A549 (cell line): ENCODE measurements at regions not wholly inside any gene's neighbourhood (a gene's known extent, or its start where the extent isn't known, plus 50 kb on each side); places are given as distances from the start of the nearest gene placed in this dataset.

Source experiments
- ATAC-seq, 2 experiments: fragments of 200-7000 bp in 1 of 2; fragments of >200 bp in 1 of 2; cut with Nextera tagmentation in 1 of 2; cut with Tn5 transposase in 1 of 2; 3 replicates each; pipeline versions ENCODE4 v1.8.0 to v1.9.1; 2018 to 2020; ENCODE audit warnings: mild to moderate bottlenecking in 1 of 2, moderate library complexity in 1 of 2
- CTCF ChIA-PET: fragments of 300-600 bp; sonication (Branson Sonifier 250); formaldehyde crosslinking; extraction: SDS; loops from one replicate; lab custom pipeline; 2021; ENCODE audit warnings: antibody characterized with exemption, inconsistent platforms; lab: Yijun Ruan, JAX
- POLR2A ChIA-PET: fragments of 350-600 bp; formaldehyde crosslinking; extraction: SDS; loops from one replicate; lab custom pipeline; 2021; ENCODE audit warnings: antibody characterized with exemption, inconsistent platforms; lab: Yijun Ruan, JAX
- DNase-seq, 2 experiments: peaks; one replicate each; pipeline versions ENCODE4 v3.0.0 to v3.0.0-alpha.2; 2011 to 2016; ENCODE audit warnings: low read depth in 1 of 2, low spot score in 1 of 2
- FAIRE-seq: peaks from 2 replicates; lab custom pipeline; 2011; peaks lifted over from hg19 to GRCh38; lab: Jason Lieb, UNC
- H3K27ac ChIP-seq, 2 experiments: fragments of >200 bp; sonication (Bioruptor Twin); formaldehyde crosslinking; 3 replicates each; pipeline ENCODE4 v1.5.1; 2016 to 2017
- H3K4me1 ChIP-seq: fragments of >200 bp; sonication (Bioruptor Twin); formaldehyde crosslinking; 3 replicates; pipeline ENCODE4 v1.6.1; 2016
- H3K4me2 ChIP-seq: fragments of >200 bp; sonication (Bioruptor Twin); formaldehyde crosslinking; 3 replicates; pipeline ENCODE4 v1.6.1; 2016
- H3K4me3 ChIP-seq: fragments of >200 bp; sonication (Bioruptor Twin); formaldehyde crosslinking; 3 replicates; pipeline ENCODE4 v1.5.1; 2016
- H3K9me3 ChIP-seq: fragments of >200 bp; sonication (Bioruptor Twin); formaldehyde crosslinking; 3 replicates; pipeline ENCODE4 v1.6.1; 2016
- CEBPB ChIP-seq, 2 experiments: fragments of >200 bp in 1 of 2; sonication (Bioruptor Twin) in 1 of 2; formaldehyde crosslinking in 1 of 2; IDR thresholded peaks; 2 replicates each; pipeline ENCODE4 v1.6.1; 2012 to 2016
- EHF ChIP-seq: fragments of 250-450 bp; sonication (Bioruptor Pico); IDR thresholded peaks from 2 replicates; pipeline ENCODE4 v1.5.0; 2020; ENCODE audit warnings: mild to moderate bottlenecking
- EHMT2 ChIP-seq: fragments of 200-600 bp; sonication (generic); IDR thresholded peaks from 2 replicates; pipeline ENCODE4 v1.6.1; 2016; ENCODE audit warnings: antibody characterized with exemption, low read depth, mild to moderate bottlenecking, moderate library complexity
- EP300 ChIP-seq, 2 experiments: fragments of >200 bp; sonication (Bioruptor Twin); formaldehyde crosslinking; IDR thresholded peaks; 2 replicates in 1 of 2; 3 replicates in 1 of 2; pipeline ENCODE4 v1.6.1; 2016 to 2017
- ESRRA ChIP-seq: fragments of 150-350 bp; IDR thresholded peaks from 2 replicates; pipeline ENCODE4 v1.6.1; 2014; ENCODE audit warnings: mild to moderate bottlenecking, low read length, borderline replicate concordance
- FOSB ChIP-seq: fragments of 250-450 bp; sonication (Bioruptor Pico); IDR thresholded peaks from 2 replicates; pipeline ENCODE4 v1.5.0; 2020; ENCODE audit warnings: mild to moderate bottlenecking, moderate library complexity
- FOSL2 ChIP-seq, 2 experiments: fragments of 450-650 bp in 1 of 2; fragments of >200 bp in 1 of 2; sonication (Bioruptor Twin) in 1 of 2; formaldehyde crosslinking; IDR thresholded peaks; 2 replicates each; pipeline versions ENCODE4 v1.5.0 to v1.6.1; 2016 to 2020; ENCODE audit warnings: mild to moderate bottlenecking in 1 of 2, moderate library complexity in 1 of 2
- FOXS1 ChIP-seq: fragments of 250-450 bp; sonication (Bioruptor Pico); IDR thresholded peaks from 2 replicates; pipeline ENCODE4 v1.5.0; 2020; ENCODE audit warnings: mild to moderate bottlenecking, moderate library complexity
- HDAC2 ChIP-seq: fragments of 200-600 bp; sonication (generic); IDR thresholded peaks from 2 replicates; pipeline ENCODE4 v1.6.1; 2016
- HOXA7 ChIP-seq: fragments of 250-450 bp; sonication (Bioruptor Pico); IDR thresholded peaks from 2 replicates; pipeline ENCODE4 v1.5.0; 2020; ENCODE audit warnings: mild to moderate bottlenecking, moderate library complexity
- HOXB5 ChIP-seq: fragments of 250-450 bp; sonication (Bioruptor Pico); IDR thresholded peaks from 2 replicates; pipeline ENCODE4 v1.5.0; 2020; ENCODE audit warnings: mild to moderate bottlenecking, moderate library complexity
- JUN ChIP-seq, 2 experiments: fragments of >200 bp; sonication (Bioruptor Twin); formaldehyde crosslinking; IDR thresholded peaks; 2 replicates in 1 of 2; 3 replicates in 1 of 2; pipeline ENCODE4 v1.6.1; 2016 to 2017
- JUNB ChIP-seq: fragments of >200 bp; sonication (Bioruptor Twin); formaldehyde crosslinking; IDR thresholded peaks from 2 replicates; pipeline ENCODE4 v1.6.1; 2016
- MAFK ChIP-seq: fragments of 450-650 bp; IDR thresholded peaks from 2 replicates; pipeline ENCODE4 v1.6.1; 2014; ENCODE audit not compliant: partially characterized antibody
- MYC ChIP-seq: IDR thresholded peaks from 2 replicates; pipeline ENCODE4 v1.6.1; 2012; ENCODE audit warnings: mild to moderate bottlenecking, inconsistent platforms, low read length, improper control_type of control experiment, borderline replicate concordance
- RARB ChIP-seq: fragments of 250-450 bp; sonication (Bioruptor Pico); IDR thresholded peaks from 2 replicates; pipeline ENCODE4 v1.8.0; 2021; ENCODE audit warnings: mild to moderate bottlenecking, moderate library complexity
- RFX5 ChIP-seq: fragments of 450-650 bp; IDR thresholded peaks from 2 replicates; pipeline ENCODE4 v1.7.1; 2014; ENCODE audit warnings: antibody characterized with exemption, mild to moderate bottlenecking, moderate library complexity
- RNF2 ChIP-seq: fragments of 200-600 bp; sonication (generic); IDR thresholded peaks from 2 replicates; pipeline ENCODE4 v1.6.1; 2016; ENCODE audit warnings: low read depth, mild to moderate bottlenecking, antibody characterized with exemption, moderate library complexity, borderline replicate concordance
- SREBF2 ChIP-seq: fragments of 450-650 bp; IDR thresholded peaks from 2 replicates; pipeline ENCODE4 v1.6.1; 2014; ENCODE audit warnings: mild to moderate bottlenecking, moderate library complexity
- ZNF302 ChIP-seq: fragments of 250-450 bp; sonication (Bioruptor Pico); IDR thresholded peaks from 2 replicates; pipeline ENCODE4 v1.9.0; 2021; ENCODE audit warnings: inconsistent platforms, mild to moderate bottlenecking, moderate library complexity
- WGBS: methylation state at CpG from one replicate; pipeline ENCODE4 v1.1.6; 2017; ENCODE audit errors: missing lambda C conversion rate; 5-methylcytosine and 5-hydroxymethylcytosine counted together
- TF ChIP-seq, protein P1 (sequence below): fragments of 200-600 bp; sonication (generic); IDR thresholded peaks from 2 replicates; pipeline ENCODE4 v1.6.1; 2016; ENCODE audit warnings: antibody characterized with exemption, mild to moderate bottlenecking, moderate library complexity
- TF ChIP-seq, protein P2 (sequence below): IDR thresholded peaks from 2 replicates; pipeline ENCODE4 v1.6.1; 2012; ENCODE audit warnings: low read depth, borderline replicate concordance
- TF ChIP-seq, protein P3 (sequence below): IDR thresholded peaks from 2 replicates; pipeline ENCODE4 v1.6.1; 2012
- TF ChIP-seq, protein P4 (sequence below): fragments of 450-650 bp; IDR thresholded peaks from 2 replicates; pipeline ENCODE4 v1.6.1; 2014; ENCODE audit warnings: antibody characterized with exemption

DNA sequence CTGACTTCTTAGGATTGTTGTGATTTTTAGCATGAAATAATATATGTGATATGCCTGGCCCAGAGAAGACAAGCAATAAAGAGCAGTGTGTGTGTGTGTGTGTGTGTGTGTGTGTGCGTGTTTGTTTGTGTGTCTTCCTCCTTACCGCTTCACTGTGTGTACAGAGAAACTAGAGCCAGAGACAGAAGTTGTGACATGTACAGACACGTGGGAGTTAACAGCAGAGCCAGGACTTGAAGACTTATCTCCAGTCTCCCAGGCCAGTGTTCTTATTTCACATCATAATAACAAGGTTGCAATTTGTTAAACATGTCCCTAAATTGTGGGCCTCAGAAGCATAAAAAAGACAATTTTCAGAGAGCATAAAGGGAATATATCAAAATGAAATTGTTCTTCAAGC is 192.0 kb upstream of the JUN start:
- ATAC-seq: no peak
- no peak for DNase-seq
- no peak overlapping the region for H3K27ac ChIP-seq
- FAIRE-seq: no peak
- H3K4me3 ChIP-seq: no peak overlapping the region
- TF ChIP-seq RFX5: no peak
- no peak for TF ChIP-seq JUN (IDR thresholded peaks at IDR 0.05)
- no peak for TF ChIP-seq RARB (CRISPR knock-in tag)
- TF ChIP-seq FOSL2 (IDR thresholded peaks at IDR 0.05): no peak
- TF ChIP-seq FOSL2 (CRISPR knock-in tag; IDR thresholded peaks at IDR 0.05): no peak
- POLR2A ChIA-PET: no interaction called here
- peaks cover 8% of the 10 kb centered on the region; the same call in 2 of the 3 replicates for H3K4me1 ChIP-seq
- CTCF ChIA-PET: no interaction called here
- 91% methylated on average over 3 of the region's 3 CpGs for WGBS
- no peak overlapping the region for H3K4me2 ChIP-seq
- no peaks in the 10 kb centered on the region for H3K9me3 ChIP-seq

DNA sequence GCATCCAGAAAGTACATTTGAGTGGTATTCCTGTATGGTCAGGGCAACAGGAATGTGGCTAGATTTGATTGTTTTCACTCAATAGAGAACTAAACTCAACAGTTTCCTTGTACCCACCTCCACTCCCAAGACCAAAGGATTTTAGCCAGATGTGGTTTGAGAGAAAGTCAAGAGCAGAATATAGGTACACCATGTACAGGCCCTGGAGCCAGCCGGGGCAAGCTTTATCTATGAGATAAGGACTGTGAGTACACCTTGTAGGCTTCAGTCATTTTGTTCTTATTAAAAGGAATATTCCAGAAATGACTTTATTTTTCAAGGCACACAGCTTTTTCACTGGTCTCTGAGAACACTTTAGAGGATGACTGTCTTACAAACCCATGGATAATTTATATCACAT is 192.4 kb upstream of the JUN start:
- ATAC-seq: no peak
- CTCF ChIA-PET: no interaction called here
- POLR2A ChIA-PET: no interaction called here

DNA sequence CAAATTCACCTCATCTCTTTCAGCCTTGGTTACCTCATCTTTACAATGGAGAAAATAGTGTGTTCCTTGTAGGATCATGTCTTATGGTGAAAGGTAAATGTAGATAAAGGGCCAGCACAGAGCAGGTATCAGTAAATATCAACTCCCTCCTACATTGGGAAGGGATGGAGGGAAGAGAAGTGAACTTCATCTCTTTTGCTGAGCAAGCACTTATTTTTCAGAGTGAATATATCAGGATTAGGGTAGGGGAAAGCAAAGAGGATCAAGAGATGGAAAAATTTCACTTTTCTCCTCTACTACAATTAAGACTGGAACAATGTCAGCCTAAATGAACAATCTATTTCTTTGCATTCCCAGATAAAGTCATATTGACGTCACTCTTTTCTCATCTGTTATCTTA is 193.8 kb upstream of the JUN start:
- Histone ChIP-seq H3K4me2 (no peak overlapping the region), H3K4me1 (peaks cover 4% of the 10 kb centered on the region; the same call in 2 of the 3 replicates), H3K27ac (no peak overlapping the region), H3K4me3 (no peak overlapping the region), H3K9me3 (no peaks in the 10 kb centered on the region)
- ATAC-seq (no peak), DNase-seq (no peak), FAIRE-seq (no peak)
- POLR2A ChIA-PET: no interaction called here
- CTCF ChIA-PET: no interaction called here
- peak; percentile 90 for TF ChIP-seq MAFK
- no peak for TF ChIP-seq FOXS1 (CRISPR knock-in tag)
- TF ChIP-seq, all 56 proteins: peak for 1
- 96% methylated on average over 1 of the region's 1 CpG for WGBS

More for the DNA sequence above, 192.4 kb upstream of the JUN start:
- peaks cover 8% of the 10 kb centered on the region; the same call in 2 of the 3 replicates for H3K4me1 ChIP-seq
- no peak for FAIRE-seq
- H3K4me2 ChIP-seq: no peak overlapping the region
- DNase-seq: no peak
- WGBS: 72% methylated on average over 1 of the region's 1 CpG
- H3K4me3 ChIP-seq: no peak overlapping the region
- TF ChIP-seq ESRRA: no peak
- no peak for TF ChIP-seq CEBPB (IDR thresholded peaks at IDR 0.05)
- TF ChIP-seq HOXA7: no peak
- TF ChIP-seq, protein P1, sequence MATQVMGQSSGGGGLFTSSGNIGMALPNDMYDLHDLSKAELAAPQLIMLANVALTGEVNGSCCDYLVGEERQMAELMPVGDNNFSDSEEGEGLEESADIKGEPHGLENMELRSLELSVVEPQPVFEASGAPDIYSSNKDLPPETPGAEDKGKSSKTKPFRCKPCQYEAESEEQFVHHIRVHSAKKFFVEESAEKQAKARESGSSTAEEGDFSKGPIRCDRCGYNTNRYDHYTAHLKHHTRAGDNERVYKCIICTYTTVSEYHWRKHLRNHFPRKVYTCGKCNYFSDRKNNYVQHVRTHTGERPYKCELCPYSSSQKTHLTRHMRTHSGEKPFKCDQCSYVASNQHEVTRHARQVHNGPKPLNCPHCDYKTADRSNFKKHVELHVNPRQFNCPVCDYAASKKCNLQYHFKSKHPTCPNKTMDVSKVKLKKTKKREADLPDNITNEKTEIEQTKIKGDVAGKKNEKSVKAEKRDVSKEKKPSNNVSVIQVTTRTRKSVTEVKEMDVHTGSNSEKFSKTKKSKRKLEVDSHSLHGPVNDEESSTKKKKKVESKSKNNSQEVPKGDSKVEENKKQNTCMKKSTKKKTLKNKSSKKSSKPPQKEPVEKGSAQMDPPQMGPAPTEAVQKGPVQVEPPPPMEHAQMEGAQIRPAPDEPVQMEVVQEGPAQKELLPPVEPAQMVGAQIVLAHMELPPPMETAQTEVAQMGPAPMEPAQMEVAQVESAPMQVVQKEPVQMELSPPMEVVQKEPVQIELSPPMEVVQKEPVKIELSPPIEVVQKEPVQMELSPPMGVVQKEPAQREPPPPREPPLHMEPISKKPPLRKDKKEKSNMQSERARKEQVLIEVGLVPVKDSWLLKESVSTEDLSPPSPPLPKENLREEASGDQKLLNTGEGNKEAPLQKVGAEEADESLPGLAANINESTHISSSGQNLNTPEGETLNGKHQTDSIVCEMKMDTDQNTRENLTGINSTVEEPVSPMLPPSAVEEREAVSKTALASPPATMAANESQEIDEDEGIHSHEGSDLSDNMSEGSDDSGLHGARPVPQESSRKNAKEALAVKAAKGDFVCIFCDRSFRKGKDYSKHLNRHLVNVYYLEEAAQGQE: no peak
- TF ChIP-seq, protein P2, sequence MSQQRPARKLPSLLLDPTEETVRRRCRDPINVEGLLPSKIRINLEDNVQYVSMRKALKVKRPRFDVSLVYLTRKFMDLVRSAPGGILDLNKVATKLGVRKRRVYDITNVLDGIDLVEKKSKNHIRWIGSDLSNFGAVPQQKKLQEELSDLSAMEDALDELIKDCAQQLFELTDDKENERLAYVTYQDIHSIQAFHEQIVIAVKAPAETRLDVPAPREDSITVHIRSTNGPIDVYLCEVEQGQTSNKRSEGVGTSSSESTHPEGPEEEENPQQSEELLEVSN: no peak
- no peaks in the 10 kb centered on the region for H3K9me3 ChIP-seq
- H3K27ac ChIP-seq: no peak overlapping the region

DNA sequence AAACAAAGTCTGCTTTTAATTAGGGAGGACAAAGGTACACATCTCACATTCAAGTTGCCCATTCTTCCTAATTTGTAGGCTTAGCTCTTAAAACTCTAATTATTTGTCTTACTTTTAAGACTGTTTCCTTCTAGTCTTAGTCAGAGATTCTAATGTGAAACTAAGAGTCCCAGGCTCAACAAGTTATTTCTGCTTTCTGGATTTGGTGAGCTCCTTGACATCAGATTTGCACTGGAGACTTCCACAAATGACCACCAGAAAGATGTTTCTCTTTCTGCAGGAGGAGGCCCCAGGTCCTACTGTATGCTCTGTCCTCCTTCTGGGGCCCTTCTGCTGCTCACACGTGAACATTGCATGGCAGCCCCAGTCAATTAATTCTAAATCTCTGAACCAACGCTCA is 194.2 kb upstream of the JUN start:
- ChIA-PET POLR2A (no interaction called here), CTCF (no interaction called here)

More for the DNA sequence above, 194.2 kb upstream of the JUN start:
- TF ChIP-seq, protein P2: no peak
- TF ChIP-seq EHMT2 (no peak), HDAC2 (no peak), EP300 (IDR thresholded peaks at IDR 0.05) (no peak), ZNF302 (CRISPR knock-in tag) (no peak), FOSB (CRISPR knock-in tag) (no peak), JUNB (no peak), FOSL2 (IDR thresholded peaks at IDR 0.05) (no peak), FOSL2 (CRISPR knock-in tag; IDR thresholded peaks at IDR 0.05) (no peak), EHF (CRISPR knock-in tag) (no peak), RNF2 (no peak), SREBF2 (no peak), MYC (no peak), HOXB5 (CRISPR knock-in tag) (no peak), ESRRA (no peak), RFX5 (no peak), JUN (IDR thresholded peaks at IDR 0.05) (no peak)
- TF ChIP-seq, protein P3, sequence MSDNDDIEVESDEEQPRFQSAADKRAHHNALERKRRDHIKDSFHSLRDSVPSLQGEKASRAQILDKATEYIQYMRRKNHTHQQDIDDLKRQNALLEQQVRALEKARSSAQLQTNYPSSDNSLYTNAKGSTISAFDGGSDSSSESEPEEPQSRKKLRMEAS: no peak
- TF ChIP-seq, protein P4, sequence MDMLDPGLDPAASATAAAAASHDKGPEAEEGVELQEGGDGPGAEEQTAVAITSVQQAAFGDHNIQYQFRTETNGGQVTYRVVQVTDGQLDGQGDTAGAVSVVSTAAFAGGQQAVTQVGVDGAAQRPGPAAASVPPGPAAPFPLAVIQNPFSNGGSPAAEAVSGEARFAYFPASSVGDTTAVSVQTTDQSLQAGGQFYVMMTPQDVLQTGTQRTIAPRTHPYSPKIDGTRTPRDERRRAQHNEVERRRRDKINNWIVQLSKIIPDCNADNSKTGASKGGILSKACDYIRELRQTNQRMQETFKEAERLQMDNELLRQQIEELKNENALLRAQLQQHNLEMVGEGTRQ: no peak
- ATAC-seq (no peak), FAIRE-seq (no peak), DNase-seq (no peak)
- Histone ChIP-seq H3K4me1 (peaks cover 9% of the 10 kb centered on the region; the same call in 2 of the 3 replicates), H3K9me3 (no peaks in the 10 kb centered on the region), H3K4me2 (no peak overlapping the region), H3K4me3 (no peak overlapping the region), H3K27ac (no peak overlapping the region)
- 67% methylated on average over 2 of the region's 2 CpGs for WGBS
